Smooth muscle cell (in vitro differentiated cells): ENCODE measurements at regions not wholly inside any gene's neighbourhood (a gene's known extent, or its start where the extent isn't known, plus 50 kb on each side); places are given as distances from the start of the nearest gene placed in this dataset.
"Not testable (repeated sequence)": the region's sequence is repeated elsewhere in the genome, so short reads cannot be mapped to it uniquely, and the experiment has no call there.

ENCODE experiments used
- DNase-seq: peaks from one replicate; lab custom pipeline; 2025; ENCODE audit not compliant: unreplicated experiment; lab: John Stamatoyannopoulos, UW
- H2AFZ ChIP-seq: fragments of 200-600 bp; sonication (generic); 2 replicates; pipeline ENCODE4 v1.6.0; 2016; ENCODE audit warnings: antibody characterized with exemption, low read depth, mild to moderate bottlenecking
- H3F3A ChIP-seq: fragments of 200-600 bp; sonication (generic); 2 replicates; pipeline ENCODE4 v1.6.0; 2017; ENCODE audit warnings: antibody characterized with exemption, low read depth
- H3K27ac ChIP-seq: fragments of 200-600 bp; sonication (generic); 2 replicates; pipeline ENCODE4 v1.5.1; 2016; ENCODE audit warnings: low read depth, mild to moderate bottlenecking
- H3K27me3 ChIP-seq: fragments of 200-600 bp; sonication (generic); 2 replicates; pipeline ENCODE4 v1.6.1; 2016; ENCODE audit warnings: low read depth, mild to moderate bottlenecking
- H3K36me3 ChIP-seq: fragments of 200-600 bp; sonication (generic); 2 replicates; pipeline ENCODE4 v1.5.1; 2016; ENCODE audit warnings: low read depth
- H3K4me1 ChIP-seq: fragments of 200-600 bp; sonication (generic); 2 replicates; pipeline ENCODE4 v1.5.1; 2016; ENCODE audit warnings: low read depth
- H3K4me2 ChIP-seq: fragments of 200-600 bp; sonication (generic); 2 replicates; pipeline ENCODE4 v1.6.0; 2016; ENCODE audit warnings: mild to moderate bottlenecking
- H3K4me3 ChIP-seq: fragments of 200-600 bp; sonication (generic); 2 replicates; pipeline ENCODE4 v1.5.1; 2016; ENCODE audit warnings: mild to moderate bottlenecking
- H3K79me2 ChIP-seq: fragments of 200-600 bp; sonication (generic); 2 replicates; pipeline ENCODE4 v1.6.0; 2016; ENCODE audit warnings: low read depth, mild to moderate bottlenecking
- H3K9ac ChIP-seq: fragments of 200-600 bp; sonication (generic); 2 replicates; pipeline ENCODE4 v1.6.0; 2016; ENCODE audit warnings: low read depth
- H3K9me3 ChIP-seq: fragments of 200-600 bp; sonication (generic); replicated peaks from 2 replicates; pipeline ENCODE4 v1.5.1; 2016; ENCODE audit warnings: low read depth
- H4K20me1 ChIP-seq: fragments of 200-600 bp; sonication (generic); 2 replicates; pipeline ENCODE4 v1.6.0; 2016; ENCODE audit warnings: low read depth
- WGBS: methylation state at CpG from one replicate; pipeline ENCODE4 v1.1.7; 2016; ENCODE audit warnings: low lambda C conversion rate; 5-methylcytosine and 5-hydroxymethylcytosine counted together
- TF ChIP-seq, protein P1 (sequence below): fragments of 200-600 bp; sonication (generic); IDR thresholded peaks from 2 replicates; pipeline ENCODE4 v1.5.1; 2017; ENCODE audit warnings: borderline replicate concordance, mild to moderate bottlenecking, antibody characterized with exemption; ENCODE audit not compliant: insufficient read depth, poor library complexity, severe bottlenecking

DNA sequence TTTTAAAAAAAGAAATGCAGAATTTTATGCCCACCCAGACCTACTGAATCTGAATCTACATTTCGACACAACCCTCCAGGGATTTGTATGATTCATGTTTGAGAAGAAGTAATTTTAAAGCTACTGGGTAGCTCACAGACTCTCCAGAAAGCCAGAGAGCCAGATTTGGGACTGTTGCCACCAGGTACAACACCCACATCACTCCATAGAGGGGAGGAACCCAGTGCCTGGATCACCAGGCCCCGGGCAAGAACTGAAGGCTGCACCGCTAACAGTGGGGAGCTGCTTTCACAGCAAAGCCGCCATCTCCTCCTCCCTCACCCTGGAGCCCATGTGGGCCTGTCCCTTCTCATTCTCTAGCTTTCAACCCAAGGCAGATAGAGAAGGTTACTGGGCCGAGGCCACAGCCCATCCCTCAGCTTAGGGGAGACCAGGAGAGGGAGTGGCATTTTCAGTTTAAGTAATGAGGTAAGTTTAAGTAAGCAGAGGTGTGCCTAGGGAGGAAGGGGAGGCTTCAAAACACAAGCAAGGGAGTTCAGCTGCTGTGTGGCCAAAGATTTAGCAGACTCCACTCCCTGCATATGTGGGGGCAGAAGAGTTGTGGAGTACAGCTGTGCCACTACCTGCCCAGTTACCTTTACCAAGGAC, 109.8 kb downstream of the IL12A start:
- Histone ChIP-seq H3K4me1 (no peaks in the 10 kb centered on the region), H2AFZ (no peak overlapping the region), H3K27me3 (no peaks in the 10 kb centered on the region), H3F3A (no peaks in the 10 kb centered on the region), H3K36me3 (no peaks in the 10 kb centered on the region), H3K4me3 (no peak overlapping the region), H3K9ac (no peak overlapping the region), H3K9me3 (no peaks in the 10 kb centered on the region), H3K79me2 (no peaks in the 10 kb centered on the region), H4K20me1 (no peaks in the 10 kb centered on the region), H3K4me2 (no peak overlapping the region), H3K27ac (no peak overlapping the region)
- no peak for DNase-seq
- TF ChIP-seq, protein P1, sequence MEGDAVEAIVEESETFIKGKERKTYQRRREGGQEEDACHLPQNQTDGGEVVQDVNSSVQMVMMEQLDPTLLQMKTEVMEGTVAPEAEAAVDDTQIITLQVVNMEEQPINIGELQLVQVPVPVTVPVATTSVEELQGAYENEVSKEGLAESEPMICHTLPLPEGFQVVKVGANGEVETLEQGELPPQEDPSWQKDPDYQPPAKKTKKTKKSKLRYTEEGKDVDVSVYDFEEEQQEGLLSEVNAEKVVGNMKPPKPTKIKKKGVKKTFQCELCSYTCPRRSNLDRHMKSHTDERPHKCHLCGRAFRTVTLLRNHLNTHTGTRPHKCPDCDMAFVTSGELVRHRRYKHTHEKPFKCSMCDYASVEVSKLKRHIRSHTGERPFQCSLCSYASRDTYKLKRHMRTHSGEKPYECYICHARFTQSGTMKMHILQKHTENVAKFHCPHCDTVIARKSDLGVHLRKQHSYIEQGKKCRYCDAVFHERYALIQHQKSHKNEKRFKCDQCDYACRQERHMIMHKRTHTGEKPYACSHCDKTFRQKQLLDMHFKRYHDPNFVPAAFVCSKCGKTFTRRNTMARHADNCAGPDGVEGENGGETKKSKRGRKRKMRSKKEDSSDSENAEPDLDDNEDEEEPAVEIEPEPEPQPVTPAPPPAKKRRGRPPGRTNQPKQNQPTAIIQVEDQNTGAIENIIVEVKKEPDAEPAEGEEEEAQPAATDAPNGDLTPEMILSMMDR, result no peak
- 93% methylated on average over 5 of the region's 5 CpGs for WGBS

DNA sequence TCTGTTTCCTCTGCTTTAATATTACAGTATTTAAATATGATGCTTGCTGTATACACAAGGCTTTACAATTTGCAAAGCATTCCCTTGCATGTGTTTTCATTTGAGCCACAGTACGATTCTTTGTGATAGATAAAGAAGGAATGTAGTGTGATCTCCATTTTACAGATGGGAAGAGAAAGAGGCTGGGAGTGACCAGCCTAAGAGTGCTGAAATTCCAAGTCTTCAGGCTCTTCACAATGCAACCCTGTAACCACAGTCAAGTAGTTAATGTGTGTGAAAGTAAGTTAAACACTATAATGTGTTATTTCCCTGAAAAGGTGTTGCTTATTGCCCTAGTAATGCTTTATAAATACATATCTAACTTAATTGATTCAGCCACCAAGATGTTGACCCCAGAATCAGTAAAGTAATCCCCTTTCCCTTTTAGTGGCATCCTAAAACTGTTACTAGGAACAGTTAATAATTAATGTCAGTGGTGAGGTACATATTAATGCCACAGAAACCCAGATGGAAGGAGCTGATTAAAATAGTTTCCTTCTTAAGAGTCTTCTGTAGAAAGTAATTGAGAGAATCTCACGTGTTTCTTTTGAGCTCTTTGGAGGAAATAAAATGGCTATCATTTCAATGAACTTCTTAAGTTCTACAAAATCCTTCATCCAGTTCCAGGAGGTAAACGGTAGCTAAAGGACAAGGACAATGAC, 110.4 kb downstream of the IL12A start:
- DNase-seq, result no peak
- H3K79me2 ChIP-seq, result no peaks in the 10 kb centered on the region
- no peak overlapping the region for H3K4me3 ChIP-seq
- no peaks in the 10 kb centered on the region for H3F3A ChIP-seq
- H3K4me2 ChIP-seq, result no peak overlapping the region
- WGBS, result 65% methylated on average over 3 of the region's 3 CpGs
- H3K36me3 ChIP-seq, result no peaks in the 10 kb centered on the region
- H4K20me1 ChIP-seq, result no peaks in the 10 kb centered on the region
- H3K4me1 ChIP-seq, result no peaks in the 10 kb centered on the region
- H3K9me3 ChIP-seq, result no peaks in the 10 kb centered on the region
- TF ChIP-seq, protein P1, result no peak
- no peaks in the 10 kb centered on the region for H3K27me3 ChIP-seq
- no peak overlapping the region for H3K9ac ChIP-seq
- no peak overlapping the region for H2AFZ ChIP-seq
- H3K27ac ChIP-seq, result no peak overlapping the region

DNA sequence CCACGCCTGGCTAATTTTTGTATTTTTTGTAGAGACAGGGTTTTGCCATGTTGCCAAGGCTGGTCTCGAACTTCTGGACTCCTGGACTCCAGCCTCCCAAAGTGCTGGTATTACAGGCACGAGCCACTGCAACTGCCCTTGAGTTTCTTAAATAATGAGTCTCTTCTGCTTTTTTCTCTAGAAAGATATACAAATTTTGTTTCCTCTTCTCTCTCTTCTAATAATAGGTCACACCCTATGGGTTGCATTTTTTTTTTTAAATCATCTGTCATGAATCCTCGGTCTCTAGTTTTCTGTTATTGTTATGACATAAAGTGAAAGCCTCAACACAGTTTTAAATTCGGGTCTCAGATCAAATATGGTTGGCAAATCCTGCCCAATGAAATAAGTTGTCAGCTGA, 111.2 kb downstream of the IL12A start:
- Histone ChIP-seq H3K27ac (no peak overlapping the region), H3K9me3 (no peaks in the 10 kb centered on the region), H3K4me1 (no peaks in the 10 kb centered on the region), H2AFZ (no peak overlapping the region), H4K20me1 (no peaks in the 10 kb centered on the region), H3K9ac (no peak overlapping the region), H3F3A (no peaks in the 10 kb centered on the region), H3K27me3 (no peaks in the 10 kb centered on the region), H3K79me2 (no peaks in the 10 kb centered on the region), H3K36me3 (no peaks in the 10 kb centered on the region), H3K4me3 (no peak overlapping the region), H3K4me2 (no peak overlapping the region)
- DNase-seq, result no peak
- 96% methylated on average over 5 of the region's 5 CpGs for WGBS
- TF ChIP-seq, protein P1, result no peak

DNA sequence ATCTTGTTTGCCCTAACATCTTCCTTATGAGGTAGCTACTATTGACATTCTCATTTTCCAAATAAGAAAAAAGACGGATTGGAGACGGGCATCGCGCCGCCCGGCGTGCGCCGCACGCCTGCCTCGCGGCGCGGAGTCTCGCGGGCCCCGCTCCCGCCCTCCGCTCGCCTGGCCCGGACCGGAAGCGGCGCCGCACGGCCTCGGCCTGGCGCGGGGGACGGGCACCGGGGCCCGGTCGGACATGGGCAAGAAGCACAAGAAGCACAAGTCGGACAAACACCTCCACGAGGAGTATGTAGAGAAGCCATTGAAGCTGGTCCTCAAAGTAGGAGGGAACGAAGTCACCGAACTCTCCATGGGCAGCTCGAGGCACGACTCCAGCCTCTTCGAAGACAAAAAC, 112.0 kb downstream of the IL12A start:
- Histone ChIP-seq H3K79me2 (no peaks in the 10 kb centered on the region), H3K27me3 (no peaks in the 10 kb centered on the region), H3K4me2 (no peak overlapping the region), H3K27ac (no peak overlapping the region), H4K20me1 (no peaks in the 10 kb centered on the region), H3K9ac (no peak overlapping the region), H3K4me1 (no peaks in the 10 kb centered on the region), H3K36me3 (no peaks in the 10 kb centered on the region), H2AFZ (no peak overlapping the region), H3K9me3 (no peaks in the 10 kb centered on the region), H3F3A (no peaks in the 10 kb centered on the region), H3K4me3 (no peak overlapping the region)
- TF ChIP-seq, protein P1, result no peak
- WGBS, result 97% methylated on average over 40 of the region's 40 CpGs
- DNase-seq, result no peak

DNA sequence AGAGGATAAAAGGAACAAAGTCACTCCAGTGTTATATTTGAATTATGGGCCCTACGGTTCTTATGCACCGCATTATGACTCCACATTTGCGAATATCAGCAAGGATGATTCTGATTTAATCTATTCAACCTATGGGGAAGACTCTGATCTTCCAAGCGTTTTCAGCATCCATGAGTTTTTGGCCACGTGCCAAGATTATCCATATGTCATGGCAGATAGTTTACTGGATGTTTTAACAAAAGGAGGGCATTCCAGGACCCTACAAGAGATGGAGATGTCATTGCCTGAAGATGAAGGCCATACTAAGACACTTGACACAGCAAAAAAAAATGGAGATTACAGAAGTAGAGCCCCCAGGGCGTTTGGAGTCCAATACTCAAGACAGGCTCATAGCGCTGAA, 113.4 kb downstream of the IL12A start:
- not testable (repeated sequence) for H3K27ac ChIP-seq, H3K4me3 ChIP-seq, H3K9me3 ChIP-seq, H3K36me3 ChIP-seq, H3K27me3 ChIP-seq, DNase-seq, H3F3A ChIP-seq, H2AFZ ChIP-seq, H3K79me2 ChIP-seq, H4K20me1 ChIP-seq, H3K9ac ChIP-seq, H3K4me1 ChIP-seq, H3K4me2 ChIP-seq
- WGBS, result 92% methylated on average over 7 of the region's 7 CpGs
